Neural cell (in vitro differentiated cells): ENCODE measurements at regions not wholly inside any gene's neighbourhood (a gene's known extent, or its start where the extent isn't known, plus 50 kb on each side); places are given as distances from the start of the nearest gene placed in this dataset.
"Not testable (repeated sequence)": the region's sequence is repeated elsewhere in the genome, so short reads cannot be mapped to it uniquely, and the experiment has no call there.

ENCODE experiments used
- H2AFZ ChIP-seq: fragments of 200-600, 300-800 bp; sonication (generic), shearing (Covaris generic); 2 replicates; pipeline ENCODE4 v1.6.0; 2014; ENCODE audit warnings: low read depth, mild to moderate bottlenecking, antibody characterized with exemption, low read length, moderate library complexity
- H3F3A ChIP-seq: fragments of 200-600 bp; shearing (Covaris generic); 2 replicates; pipeline ENCODE4 v1.6.1; 2016; ENCODE audit warnings: mild to moderate bottlenecking, moderate library complexity, mixed read lengths, antibody characterized with exemption, low read length; ENCODE audit not compliant: insufficient read depth, poor library complexity, severe bottlenecking
- H3K27ac ChIP-seq: fragments of 200-600, 300-800 bp; sonication (generic), shearing (Covaris generic); 2 replicates; pipeline ENCODE4 v1.5.1; 2014; ENCODE audit warnings: mild to moderate bottlenecking, low read length, moderate library complexity
- H3K27me3 ChIP-seq: fragments of 300-800, 200-600 bp; sonication (generic), shearing (Covaris generic); 2 replicates; pipeline ENCODE4 v1.6.0; 2014; ENCODE audit warnings: mild to moderate bottlenecking, low read depth, low read length, moderate library complexity; ENCODE audit not compliant: insufficient read depth
- H3K36me3 ChIP-seq: fragments of 300-800, 200-600 bp; sonication (generic), shearing (Covaris generic); 2 replicates; pipeline ENCODE4 v1.5.1; 2014; ENCODE audit warnings: mild to moderate bottlenecking, antibody characterized with exemption, low read length, moderate library complexity; ENCODE audit not compliant: insufficient read depth
- H3K4me2 ChIP-seq: fragments of 300-800, 200-600 bp; sonication (generic), shearing (Covaris generic); 2 replicates; pipeline ENCODE4 v1.6.0; 2014; ENCODE audit warnings: mild to moderate bottlenecking, low read length
- H3K4me3 ChIP-seq: fragments of 300-800, 200-600 bp; sonication (generic), shearing (Covaris generic); 2 replicates; pipeline ENCODE4 v1.5.1; 2014; ENCODE audit warnings: mild to moderate bottlenecking, low read length, moderate library complexity
- H3K79me2 ChIP-seq: fragments of 200-600 bp; shearing (Covaris generic); replicated peaks from 2 replicates; pipeline ENCODE4 v1.6.0; 2014; ENCODE audit warnings: mild to moderate bottlenecking, low read length, moderate library complexity; ENCODE audit not compliant: insufficient read depth
- H3K9ac ChIP-seq: fragments of 300-800, 200-600 bp; sonication (generic), shearing (Covaris generic); 2 replicates; pipeline ENCODE4 v1.6.1; 2016; ENCODE audit warnings: mild to moderate bottlenecking, low read length, mixed read lengths
- H3K9me2 ChIP-seq: fragments of 200-600 bp; shearing (Covaris generic); 2 replicates; pipeline ENCODE4 v1.6.1; 2016; ENCODE audit warnings: mild to moderate bottlenecking, low read length, mixed read lengths; ENCODE audit not compliant: insufficient read depth
- H3K9me3 ChIP-seq: fragments of 200-600, 300-800 bp; sonication (generic), shearing (Covaris generic); 2 replicates; pipeline ENCODE4 v1.6.1; 2016; ENCODE audit warnings: mild to moderate bottlenecking, mixed run types, low read length, moderate library complexity, mixed read lengths
- H4K20me1 ChIP-seq: fragments of 200-600 bp; shearing (Covaris generic); 2 replicates; pipeline ENCODE4 v1.6.1; 2016; ENCODE audit warnings: mild to moderate bottlenecking, mixed run types; ENCODE audit not compliant: insufficient read depth
- EP300 ChIP-seq: fragments of 450-650 bp; conservative IDR thresholded peaks from 2 replicates; pipeline ENCODE4 v1.6.1; 2014; ENCODE audit warnings: antibody characterized with exemption, mild to moderate bottlenecking, moderate library complexity; ENCODE audit not compliant: poor library complexity, severe bottlenecking
- EZH2 ChIP-seq: fragments of 200-600, 300-800 bp; shearing (Covaris generic), sonication (generic); IDR thresholded peaks from 2 replicates; pipeline ENCODE4 v1.6.1; 2014; ENCODE audit warnings: antibody characterized with exemption, low read length, borderline replicate concordance, mild to moderate bottlenecking; ENCODE audit not compliant: insufficient read depth, poor library complexity, severe bottlenecking
- MXI1 ChIP-seq: fragments of 450-650 bp; conservative IDR thresholded peaks from 2 replicates; pipeline ENCODE4 v1.6.1; 2014; ENCODE audit warnings: antibody characterized with exemption, mild to moderate bottlenecking; ENCODE audit not compliant: poor library complexity, severe bottlenecking
- POLR2AphosphoS5 ChIP-seq: IDR thresholded peaks from 2 replicates; pipeline ENCODE4 v1.6.1; 2012
- RAD21 ChIP-seq: fragments of 450-650 bp; conservative IDR thresholded peaks from 2 replicates; pipeline ENCODE4 v1.6.1; 2014; ENCODE audit warnings: antibody characterized with exemption, mild to moderate bottlenecking, moderate library complexity
- REST ChIP-seq: IDR thresholded peaks from 2 replicates; pipeline ENCODE4 v1.6.1; 2012; ENCODE audit warnings: borderline replicate concordance
- SMC3 ChIP-seq: fragments of 450-650 bp; conservative IDR thresholded peaks from 2 replicates; pipeline ENCODE4 v1.6.1; 2014; ENCODE audit warnings: antibody characterized with exemption, mild to moderate bottlenecking, moderate library complexity; ENCODE audit not compliant: poor library complexity
- TAF1 ChIP-seq: IDR thresholded peaks from 2 replicates; pipeline ENCODE4 v1.6.1; 2012; ENCODE audit warnings: low read depth
- TF ChIP-seq, protein P1 (sequence below): fragments of 450-650 bp; IDR thresholded peaks from 2 replicates; pipeline ENCODE4 v1.5.1; 2014; ENCODE audit warnings: antibody characterized with exemption, mild to moderate bottlenecking, moderate library complexity; ENCODE audit not compliant: poor library complexity, severe bottlenecking

DNA sequence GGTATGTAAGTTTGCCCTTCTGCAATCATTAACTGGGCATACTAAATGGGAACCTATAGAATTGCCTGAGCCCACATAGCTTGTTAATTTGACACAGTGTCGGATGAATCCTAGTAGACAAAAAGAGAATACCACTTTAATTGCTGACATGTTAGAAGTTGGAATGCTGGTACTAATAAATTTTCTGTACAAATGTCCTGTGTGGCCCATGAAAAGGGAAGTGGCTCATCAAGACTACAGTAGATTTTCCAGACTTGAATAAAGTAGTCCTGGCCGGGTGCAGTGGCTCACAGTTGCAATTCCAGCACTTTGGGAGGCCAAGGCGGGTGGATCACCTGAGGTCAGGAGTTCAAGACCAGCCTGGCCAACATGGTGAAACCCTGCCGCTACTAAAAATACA, 66.2 kb downstream of the IL12A start:
- not testable (repeated sequence) for H3K4me3 ChIP-seq, H3K27ac ChIP-seq, H3K79me2 ChIP-seq, H2AFZ ChIP-seq, H3K4me2 ChIP-seq, H3K9ac ChIP-seq, H3K27me3 ChIP-seq, H3K9me3 ChIP-seq, H3K36me3 ChIP-seq, H3K9me2 ChIP-seq, H3F3A ChIP-seq, H4K20me1 ChIP-seq

- Histone ChIP-seq H3K9me3 (no peaks in the 10 kb centered on the region), H3K79me2 (no peaks in the 10 kb centered on the region), H3K4me3 (no peak overlapping the region), H3K9me2 (no peaks in the 10 kb centered on the region), H3K27me3 (no peaks in the 10 kb centered on the region), H4K20me1 (no peaks in the 10 kb centered on the region), H2AFZ (no peak overlapping the region), H3K9ac (no peak overlapping the region), H3K4me2 (no peak overlapping the region), H3K27ac (no peak overlapping the region), H3K36me3 (no peaks in the 10 kb centered on the region), H3F3A (no peaks in the 10 kb centered on the region)
- TF ChIP-seq, protein P1, sequence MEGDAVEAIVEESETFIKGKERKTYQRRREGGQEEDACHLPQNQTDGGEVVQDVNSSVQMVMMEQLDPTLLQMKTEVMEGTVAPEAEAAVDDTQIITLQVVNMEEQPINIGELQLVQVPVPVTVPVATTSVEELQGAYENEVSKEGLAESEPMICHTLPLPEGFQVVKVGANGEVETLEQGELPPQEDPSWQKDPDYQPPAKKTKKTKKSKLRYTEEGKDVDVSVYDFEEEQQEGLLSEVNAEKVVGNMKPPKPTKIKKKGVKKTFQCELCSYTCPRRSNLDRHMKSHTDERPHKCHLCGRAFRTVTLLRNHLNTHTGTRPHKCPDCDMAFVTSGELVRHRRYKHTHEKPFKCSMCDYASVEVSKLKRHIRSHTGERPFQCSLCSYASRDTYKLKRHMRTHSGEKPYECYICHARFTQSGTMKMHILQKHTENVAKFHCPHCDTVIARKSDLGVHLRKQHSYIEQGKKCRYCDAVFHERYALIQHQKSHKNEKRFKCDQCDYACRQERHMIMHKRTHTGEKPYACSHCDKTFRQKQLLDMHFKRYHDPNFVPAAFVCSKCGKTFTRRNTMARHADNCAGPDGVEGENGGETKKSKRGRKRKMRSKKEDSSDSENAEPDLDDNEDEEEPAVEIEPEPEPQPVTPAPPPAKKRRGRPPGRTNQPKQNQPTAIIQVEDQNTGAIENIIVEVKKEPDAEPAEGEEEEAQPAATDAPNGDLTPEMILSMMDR = no peak
- TF ChIP-seq POLR2AphosphoS5 = no peak
- TF ChIP-seq EP300 = no peak
- no peak for TF ChIP-seq MXI1
These were observed 67.0 kb downstream of the IL12A start for GRCh38 chr3:160055659-160056058.

GRCh38 chr3:160057331-160057730, 68.7 kb downstream of the IL12A start:
- H3K9ac ChIP-seq = no peak overlapping the region
- no peak overlapping the region for H3K4me3 ChIP-seq
- TF ChIP-seq, protein P1 = no peak
- no peak for TF ChIP-seq SMC3
- no peak for TF ChIP-seq RAD21
- no peak for TF ChIP-seq TAF1
- TF ChIP-seq MXI1 = no peak
- TF ChIP-seq REST = no peak
- no peak for TF ChIP-seq POLR2AphosphoS5
- no peak for TF ChIP-seq EZH2
- TF ChIP-seq EP300 = no peak
- H4K20me1 ChIP-seq = no peaks in the 10 kb centered on the region
- H3K36me3 ChIP-seq = no peaks in the 10 kb centered on the region
- no peak overlapping the region for H2AFZ ChIP-seq
- H3K9me2 ChIP-seq = no peaks in the 10 kb centered on the region
- H3K4me2 ChIP-seq = no peak overlapping the region
- no peaks in the 10 kb centered on the region for H3K27me3 ChIP-seq
- no peaks in the 10 kb centered on the region for H3F3A ChIP-seq
- H3K27ac ChIP-seq = no peak overlapping the region
- no peaks in the 10 kb centered on the region for H3K79me2 ChIP-seq
- no peaks in the 10 kb centered on the region for H3K9me3 ChIP-seq
